H1 (cell line): ENCODE measurements at regions not wholly inside any gene's neighbourhood (a gene's known extent, or its start where the extent isn't known, plus 50 kb on each side); places are given as distances from the start of the nearest gene placed in this dataset.
"Not testable (repeated sequence)": the region's sequence is repeated elsewhere in the genome, so short reads cannot be mapped to it uniquely, and the experiment has no call there.

ENCODE experiments used
- CTCF ChIA-PET: fragments of 300-600 bp; sonication (Branson Sonifier 250); formaldehyde crosslinking; loops from one replicate; lab custom pipeline; 2021; ENCODE audit not compliant: partially characterized antibody; lab: Charles Lee
- POLR2A ChIA-PET: fragments of 300-600 bp; sonication (Branson Sonifier 250); formaldehyde crosslinking; loops from one replicate; lab custom pipeline; 2021; ENCODE audit warnings: inconsistent platforms; ENCODE audit not compliant: partially characterized antibody; lab: Charles Lee
- DNase-seq, 2 experiments: peaks; one replicate each; pipeline versions ENCODE4 v3.0.0 to v3.0.0-alpha.2; 2010 to 2022; ENCODE audit warnings: low spot score in 2 of 2, low read depth in 1 of 2, mixed read lengths in 1 of 2
- FAIRE-seq: peaks from 2 replicates; lab custom pipeline; 2011; peaks lifted over from hg19 to GRCh38; lab: Jason Lieb, UNC
- H2AFZ ChIP-seq: 2 replicates; pipeline ENCODE4 v1.8.1; 2012; ENCODE audit warnings: low read length, inconsistent platforms
- H2AK5ac ChIP-seq: 2 replicates; pipeline ENCODE4 v1.6.1; 2013; ENCODE audit warnings: low read depth, low read length
- H2BK120ac ChIP-seq: replicated peaks from 2 replicates; pipeline ENCODE3; 2013; ENCODE audit warnings: low read depth, low read length, inconsistent platforms
- H2BK12ac ChIP-seq: 2 replicates; pipeline ENCODE4 v1.6.1; 2013; ENCODE audit warnings: low read depth, low read length
- H2BK15ac ChIP-seq: 2 replicates; pipeline ENCODE4 v1.6.1; 2013; ENCODE audit warnings: low read length
- H2BK20ac ChIP-seq: 2 replicates; pipeline ENCODE4 v1.6.1; 2013; ENCODE audit warnings: low read length
- H2BK5ac ChIP-seq: 2 replicates; pipeline ENCODE4 v1.6.1; 2013; ENCODE audit warnings: low read depth, low read length
- H3K14ac ChIP-seq: 2 replicates; pipeline ENCODE4 v1.6.1; 2013; ENCODE audit warnings: inconsistent platforms; ENCODE audit not compliant: insufficient read length
- H3K18ac ChIP-seq: 2 replicates; pipeline ENCODE4 v1.6.1; 2013; ENCODE audit warnings: low read length; ENCODE audit errors: extremely low read depth
- H3K23ac ChIP-seq: 2 replicates; pipeline ENCODE4 v1.6.1; 2013; ENCODE audit warnings: inconsistent platforms; ENCODE audit not compliant: insufficient read length
- H3K23me2 ChIP-seq: 2 replicates; pipeline ENCODE4 v1.6.1; 2013; ENCODE audit warnings: low read depth, low read length
- H3K27ac ChIP-seq: 2 replicates; pipeline ENCODE4 v1.6.1; 2011; ENCODE audit warnings: low read depth, low read length, inconsistent platforms
- H3K27me3 ChIP-seq, 4 experiments: replicated peaks in 1 of 4; 1 replicate in 1 of 4; 2 replicates in 3 of 4; pipeline versions ENCODE4 v1.6.1 to v1.8.1; 2011 to 2013; ENCODE audit warnings: low read length in 3 of 4, mild to moderate bottlenecking in 3 of 4, inconsistent platforms in 2 of 4, mixed read lengths in 2 of 4, moderate library complexity in 1 of 4; ENCODE audit not compliant: control insufficient read depth in 3 of 4, insufficient read depth in 3 of 4; ENCODE audit errors: extremely low read depth in 1 of 4
- H3K36me3 ChIP-seq, 4 experiments: 2 replicates each; pipeline versions ENCODE4 v1.6.1 to v1.8.1; 2011 to 2013; ENCODE audit warnings: mild to moderate bottlenecking in 4 of 4, low read length in 3 of 4, moderate library complexity in 2 of 4, control low read depth in 1 of 4, inconsistent platforms in 1 of 4; ENCODE audit not compliant: insufficient read depth in 4 of 4, control insufficient read depth in 2 of 4
- H3K4ac ChIP-seq: replicated peaks from 2 replicates; pipeline ENCODE3; 2013; ENCODE audit warnings: low read length, low read depth, mixed read lengths, inconsistent platforms; ENCODE audit not compliant: insufficient read length
- H3K4me1 ChIP-seq, 4 experiments: replicated peaks in 1 of 4; 1 replicate in 1 of 4; 2 replicates in 3 of 4; pipeline versions ENCODE4 v1.6.1 to v1.8.1; 2011 to 2013; ENCODE audit warnings: low read length in 3 of 4, inconsistent platforms in 2 of 4, mixed read lengths in 1 of 4; ENCODE audit not compliant: insufficient read depth in 4 of 4, control insufficient read depth in 3 of 4
- H3K4me2 ChIP-seq, 2 experiments: 2 replicates each; pipeline versions ENCODE4 v1.6.1 to v1.8.1; 2011 to 2013; ENCODE audit warnings: low read depth in 2 of 2, low read length in 2 of 2, control low read depth in 1 of 2, inconsistent platforms in 1 of 2, mild to moderate bottlenecking in 1 of 2; ENCODE audit not compliant: insufficient read depth in 1 of 2
- H3K4me3 ChIP-seq, 4 experiments: fragments of 200-600, 300-600 bp in 1 of 4; sonication (generic), shearing (Covaris generic), sonication (Bioruptor Twin) in 1 of 4; 2 replicates each; pipeline versions ENCODE4 v1.5.1 to v1.8.1; 2011 to 2016; ENCODE audit warnings: low read length in 4 of 4, low read depth in 3 of 4, control low read depth in 2 of 4, inconsistent platforms in 2 of 4, mild to moderate bottlenecking in 2 of 4, mixed read lengths in 1 of 4, moderate library complexity in 1 of 4; ENCODE audit not compliant: insufficient read depth in 2 of 4; ENCODE audit errors: extremely low read depth in 1 of 4
- H3K56ac ChIP-seq: replicated peaks from 2 replicates; pipeline ENCODE3; 2013; ENCODE audit warnings: low read depth, mild to moderate bottlenecking, mixed read lengths, low read length, inconsistent platforms; ENCODE audit not compliant: insufficient read length
- H3K79me1 ChIP-seq: 2 replicates; pipeline ENCODE4 v1.6.1; 2013; ENCODE audit warnings: low read depth, low read length, control low read depth
- H3K79me2 ChIP-seq, 2 experiments: 2 replicates each; pipeline versions ENCODE4 v1.6.1 to v1.8.1; 2012 to 2013; ENCODE audit warnings: low read length in 2 of 2, mild to moderate bottlenecking in 2 of 2, inconsistent platforms in 1 of 2; ENCODE audit not compliant: insufficient read depth in 2 of 2, control insufficient read depth in 1 of 2
- H3K9ac ChIP-seq, 4 experiments: replicated peaks in 1 of 4; 1 replicate in 1 of 4; 2 replicates in 3 of 4; pipeline versions ENCODE4 v1.6.1 to v1.8.1; 2011 to 2013; ENCODE audit warnings: low read depth in 3 of 4, low read length in 3 of 4, control low read depth in 2 of 4, mild to moderate bottlenecking in 2 of 4, moderate library complexity in 2 of 4, inconsistent platforms in 1 of 4; ENCODE audit errors: extremely low read depth in 1 of 4
- H3K9me3 ChIP-seq, 2 experiments: 2 replicates each; pipeline versions ENCODE4 v1.6.1 to v1.8.1; 2012 to 2013; ENCODE audit warnings: mild to moderate bottlenecking in 2 of 2, moderate library complexity in 2 of 2, control low read depth in 1 of 2, inconsistent platforms in 1 of 2, low read depth in 1 of 2, low read length in 1 of 2, mixed read lengths in 1 of 2; ENCODE audit not compliant: insufficient read depth in 2 of 2
- H4K20me1 ChIP-seq, 2 experiments: replicated peaks in 1 of 2; 2 replicates each; pipeline versions ENCODE3 to v1.8.1; 2011 to 2013; ENCODE audit warnings: inconsistent platforms in 2 of 2, low read length in 2 of 2, mild to moderate bottlenecking in 1 of 2; ENCODE audit not compliant: insufficient read depth in 2 of 2, control insufficient read depth in 1 of 2
- H4K5ac ChIP-seq: 2 replicates; pipeline ENCODE4 v1.6.1; 2013; ENCODE audit warnings: low read length, low read depth, mixed read lengths, inconsistent platforms; ENCODE audit not compliant: insufficient read length
- H4K8ac ChIP-seq: 2 replicates; pipeline ENCODE4 v1.8.0; 2013; ENCODE audit warnings: mild to moderate bottlenecking, moderate library complexity, low read length, inconsistent platforms; ENCODE audit not compliant: insufficient read depth; ENCODE audit errors: extremely low read depth
- H4K91ac ChIP-seq: replicated peaks from 2 replicates; pipeline ENCODE3; 2013; ENCODE audit warnings: low read length, mixed read lengths, inconsistent platforms; ENCODE audit not compliant: insufficient read length
- WGBS, 2 experiments: shearing (Covaris generic) in 1 of 2; methylation state at CpG; one replicate each; pipeline versions ENCODE4 v1.1.6 to v1.1.7; 2013 to 2015; ENCODE audit warnings: low lambda C conversion rate in 2 of 2, mixed read lengths in 2 of 2, inconsistent platforms in 1 of 2, low coverage in 1 of 2, missing lambda C conversion rate in 1 of 2; ENCODE audit not compliant: insufficient replicate concordance in 2 of 2, insufficient coverage in 1 of 2, insufficient read length in 1 of 2; ENCODE audit errors: extremely low coverage in 1 of 2, missing lambda C conversion rate in 1 of 2; 5-methylcytosine and 5-hydroxymethylcytosine counted together

GRCh38 chr1:224019866-224020265 is 94.0 kb upstream of the FBXO28 start:
- H3K4ac ChIP-seq, H3K23ac ChIP-seq, H3K27me3 ChIP-seq, H2BK120ac ChIP-seq, H3K4me1 ChIP-seq, H2BK12ac ChIP-seq, H3K79me1 ChIP-seq, H3K36me3 ChIP-seq, H4K91ac ChIP-seq, H2BK15ac ChIP-seq, H3K14ac ChIP-seq, H2AFZ ChIP-seq, H3K79me2 ChIP-seq, H3K18ac ChIP-seq, CTCF ChIA-PET, H3K56ac ChIP-seq, POLR2A ChIA-PET, H3K4me2 ChIP-seq, H4K5ac ChIP-seq, H4K8ac ChIP-seq, H3K27ac ChIP-seq, H4K20me1 ChIP-seq, H2BK20ac ChIP-seq, H3K4me3 ChIP-seq, H3K9me3 ChIP-seq, H2BK5ac ChIP-seq, H3K23me2 ChIP-seq, H2AK5ac ChIP-seq, H3K9ac ChIP-seq, DNase-seq, FAIRE-seq: not testable (repeated sequence)
- WGBS, 2 experiments, result 97% methylated on average over 3 of the region's 3 CpGs; no CpG with 5 or more reads in 1 of the 2 experiments

GRCh38 chr1:224015782-224016181 is 98.1 kb upstream of the FBXO28 start:
- CTCF ChIA-PET, H4K20me1 ChIP-seq, H3K36me3 ChIP-seq, H2BK120ac ChIP-seq, H3K9ac ChIP-seq, H3K27me3 ChIP-seq, H4K8ac ChIP-seq, H3K79me2 ChIP-seq, H3K4ac ChIP-seq, H3K4me2 ChIP-seq, H2BK20ac ChIP-seq, FAIRE-seq, H4K91ac ChIP-seq, H2AFZ ChIP-seq, H4K5ac ChIP-seq, H2BK15ac ChIP-seq, H3K4me3 ChIP-seq, H2BK5ac ChIP-seq, H3K4me1 ChIP-seq, H3K14ac ChIP-seq, H3K18ac ChIP-seq, H2AK5ac ChIP-seq, H3K27ac ChIP-seq, DNase-seq, H3K79me1 ChIP-seq, H3K23ac ChIP-seq, H3K56ac ChIP-seq, H2BK12ac ChIP-seq, POLR2A ChIA-PET: not testable (repeated sequence)
- peaks cover 9 to 45% of the 10 kb centered on the region in 2 experiments for H3K9me3 ChIP-seq
- peaks cover 21% of the 10 kb centered on the region; the same call in 1 of the 2 replicates for H3K23me2 ChIP-seq
- 89 to 100% methylated on average over 1 to 8 of the region's 8 CpGs for WGBS, 2 experiments
